K562 (cell line): ENCODE measurements at regions not wholly inside any gene's neighbourhood (a gene's known extent, or its start where the extent isn't known, plus 50 kb on each side); places are given as distances from the start of the nearest gene placed in this dataset.

Experiments
- ATAC-seq: fragments of 200-7000 bp; cut with Tn5 transposase; 3 replicates; pipeline ENCODE4 v1.9.1; 2020; ENCODE audit warnings: moderate library complexity
- BruUV-seq: library from RNA; stranded (reverse); fragments of 400-500 nt; replicated peaks from 2 replicates; lab custom pipeline; 2021; lab: Mats Ljungman, UMichigan
- CTCF ChIA-PET: fragments of 300-600 bp; formaldehyde crosslinking; extraction: SDS; loops from one replicate; lab custom pipeline; 2021; ENCODE audit warnings: low intra/inter-chr PET ratio; lab: Yijun Ruan, JAX
- POLR2A ChIA-PET: fragments of 300-600, 350-650 bp; sonication (Branson Sonifier 250); formaldehyde crosslinking; extraction: SDS; loops from one replicate; lab custom pipeline; 2021; ENCODE audit warnings: antibody characterized with exemption, inconsistent platforms; lab: Yijun Ruan, JAX
- DNase-seq, 4 experiments: peaks; one replicate each; pipeline versions ENCODE4 v3.0.0 to v3.0.0-alpha.2; 2011 to 2018; ENCODE audit warnings: low spot score in 3 of 4, mixed read lengths in 3 of 4; ENCODE audit errors: extremely low read depth in 1 of 4
- FAIRE-seq: peaks from 2 replicates; lab custom pipeline; 2011; peaks lifted over from hg19 to GRCh38; lab: Jason Lieb, UNC
- H2AFZ ChIP-seq: 2 replicates; pipeline ENCODE4 v1.6.0; 2011; ENCODE audit warnings: low read depth, low read length, control low read depth, inconsistent platforms
- H3K27ac ChIP-seq: fragments of 200-600 bp; 3 replicates; pipeline ENCODE4 v1.8.0; 2011; ENCODE audit warnings: low read depth, mild to moderate bottlenecking, control low read depth, inconsistent platforms, low read length, moderate library complexity, mixed read lengths; ENCODE audit errors: extremely low read depth
- H3K27me3 ChIP-seq, 2 experiments: fragments of 300-600 bp in 1 of 2; 2 replicates in 1 of 2; 3 replicates in 1 of 2; pipeline versions ENCODE4 v1.6.0 to v1.8.0; 2011; ENCODE audit warnings: inconsistent platforms in 2 of 2, low read length in 2 of 2, mild to moderate bottlenecking in 1 of 2, mixed read lengths in 1 of 2, moderate library complexity in 1 of 2; ENCODE audit not compliant: control insufficient read depth in 2 of 2, insufficient read depth in 2 of 2
- H3K36me3 ChIP-seq: fragments of 300-600 bp; 3 replicates; pipeline ENCODE4 v1.8.0; 2011; ENCODE audit warnings: mild to moderate bottlenecking, low read length, inconsistent platforms; ENCODE audit not compliant: control insufficient read depth, insufficient read depth
- H3K4me1 ChIP-seq, 2 experiments: fragments of 200-600 bp in 1 of 2; replicated peaks in 1 of 2; 2 replicates in 1 of 2; 3 replicates in 1 of 2; pipeline versions ENCODE4 v1.5.1 to v1.8.0; 2011; ENCODE audit warnings: inconsistent platforms in 2 of 2, low read length in 2 of 2, mild to moderate bottlenecking in 1 of 2, mixed read lengths in 1 of 2, moderate library complexity in 1 of 2; ENCODE audit not compliant: control insufficient read depth in 2 of 2, insufficient read depth in 2 of 2
- H3K4me2 ChIP-seq: 2 replicates; pipeline ENCODE4 v1.6.1; 2011; ENCODE audit warnings: low read length, control low read depth, inconsistent platforms, mixed read lengths; ENCODE audit not compliant: insufficient read depth
- H3K4me3 ChIP-seq: fragments of 200-600 bp; sonication (generic), shearing (Covaris generic); 2 replicates; pipeline ENCODE4 v1.5.1; 2016; ENCODE audit warnings: control low read depth, inconsistent platforms
- H3K79me2 ChIP-seq: fragments of 200-600 bp; 3 replicates; pipeline ENCODE4 v1.8.0; 2011; ENCODE audit warnings: low read length, inconsistent platforms; ENCODE audit not compliant: control insufficient read depth, insufficient read depth
- H3K9ac ChIP-seq, 2 experiments: 2 replicates each; pipeline versions ENCODE4 v1.6.0 to v1.6.1; 2011; ENCODE audit warnings: low read depth in 2 of 2, low read length in 2 of 2, control low read depth in 1 of 2, inconsistent platforms in 1 of 2, mild to moderate bottlenecking in 1 of 2, mixed read lengths in 1 of 2; ENCODE audit not compliant: insufficient read depth in 1 of 2
- H3K9me1 ChIP-seq: one replicate; pipeline ENCODE4 v1.6.0; 2011; ENCODE audit warnings: inconsistent platforms, mild to moderate bottlenecking, low read length, moderate library complexity; ENCODE audit not compliant: control insufficient read depth, insufficient read depth
- H3K9me3 ChIP-seq: replicated peaks from 2 replicates; pipeline ENCODE4 v1.5.1; 2011; ENCODE audit warnings: low read depth, low read length, inconsistent platforms; ENCODE audit not compliant: control insufficient read depth, insufficient read depth
- H4K20me1 ChIP-seq: replicated peaks from 2 replicates; pipeline ENCODE4 v1.6.1; 2011; ENCODE audit warnings: low read length, inconsistent platforms, mixed read lengths; ENCODE audit not compliant: control insufficient read depth, insufficient read depth
- TRIM28 ChIP-seq: fragments of 450-650 bp; IDR thresholded peaks from 2 replicates; pipeline ENCODE4 v1.6.1; 2017
- ZBTB8A ChIP-seq: fragments of 450-650 bp; IDR thresholded peaks from 2 replicates; pipeline ENCODE4 v1.6.1; 2018; ENCODE audit warnings: mild to moderate bottlenecking, moderate library complexity; ENCODE audit not compliant: partially characterized antibody
- ZFP36 ChIP-seq: fragments of 150-350 bp; IDR thresholded peaks from 2 replicates; pipeline ENCODE4 v1.6.1; 2018; ENCODE audit warnings: low read length, low read depth; ENCODE audit not compliant: partially characterized antibody
- WGBS: fragments of 100-300 bp; shearing (Covaris generic); methylation state at CpG from one replicate; pipeline ENCODE4 v1.1.6; 2016; ENCODE audit warnings: low coverage, mixed read lengths; ENCODE audit not compliant: insufficient coverage; ENCODE audit errors: missing lambda C conversion rate; 5-methylcytosine and 5-hydroxymethylcytosine counted together
- in situ Hi-C: fragments of 300-500 bp; cut with MboI; formaldehyde crosslinking; loops from 4 replicates; pipeline ENCODE4 v1.15.0; 2018; ENCODE audit warnings: inconsistent platforms, mixed read lengths
- intact Hi-C: fragments of 100-400 bp; cut with micrococcal nuclease; formaldehyde crosslinking; loops from 2 replicates; pipeline ENCODE4 v1.14.2; 2022

DNA sequence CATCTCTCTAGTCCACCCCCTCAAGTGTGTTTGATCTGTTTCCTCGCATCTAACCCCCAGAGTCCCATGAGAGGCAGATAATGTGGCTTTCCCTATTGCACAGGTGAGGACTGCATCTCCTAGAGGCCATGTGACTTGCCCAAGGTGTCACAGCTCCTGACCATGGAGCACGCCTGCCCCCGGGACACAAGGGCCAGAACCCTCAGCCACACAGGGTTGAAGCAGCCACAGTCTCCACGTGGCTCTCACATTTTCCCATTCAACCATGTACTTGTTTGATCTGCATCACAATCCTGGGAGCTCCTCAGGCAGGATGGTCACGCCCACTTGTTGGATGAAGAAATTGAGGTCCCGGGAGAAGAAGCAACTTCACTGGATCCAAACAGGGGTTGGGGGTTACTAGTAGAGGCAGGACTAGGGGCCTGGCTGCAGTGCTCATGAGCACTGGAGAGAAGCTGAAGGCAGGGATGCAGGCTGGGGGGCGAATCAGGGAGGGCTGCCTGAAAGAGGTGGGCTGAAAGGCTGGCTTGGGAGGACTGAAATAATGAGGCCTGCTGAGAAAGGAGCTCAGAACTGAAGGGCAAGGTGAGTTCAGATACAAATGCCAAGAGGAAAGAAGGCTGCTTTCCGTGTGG lies 207.9 kb downstream of the PTPRU start:
- H3K9ac ChIP-seq = no peak overlapping the region
- in situ Hi-C loops (no loop called here), intact Hi-C loops (no loop called here)
- peaks cover 8 to 32% of the 10 kb centered on the region in 2 experiments; a peak in 4 of 5 replicates for H3K27me3 ChIP-seq
- H3K36me3 ChIP-seq = no peaks in the 10 kb centered on the region
- H2AFZ ChIP-seq = no peak overlapping the region
- H3K4me2 ChIP-seq = no peak overlapping the region
- 3% methylated on average over 8 of the region's 8 CpGs for WGBS
- ATAC-seq = no peak
- no peak for TF ChIP-seq ZBTB8A
- peak; percentile 52 for TF ChIP-seq ZFP36
- TF ChIP-seq, all 486 proteins: peak for 1
- Histone ChIP-seq H4K20me1 (0 out of 2 replicates have a peak, but pooled peaks cover 8% of the 10 kb centered on the region), H3K4me3 (no peak overlapping the region), H3K4me1 (no peaks in the 10 kb centered on the region), H3K27ac (no peak overlapping the region), H3K9me3 (no peaks in the 10 kb centered on the region), H3K79me2 (no peaks in the 10 kb centered on the region), H3K9me1 (no peaks in the 10 kb centered on the region)
- no TSS peak for BruUV-seq
- DNase-seq (no peak), FAIRE-seq (no peak)
- CTCF ChIA-PET = no interaction called here
- POLR2A ChIA-PET = interaction anchor here (0.6 to 0.8 kb wide), 3 partner anchors 9 to 1626 kb away, joined by 3 to 4 read pairs (median 3); no protein-coding TSS in a partner anchor

DNA sequence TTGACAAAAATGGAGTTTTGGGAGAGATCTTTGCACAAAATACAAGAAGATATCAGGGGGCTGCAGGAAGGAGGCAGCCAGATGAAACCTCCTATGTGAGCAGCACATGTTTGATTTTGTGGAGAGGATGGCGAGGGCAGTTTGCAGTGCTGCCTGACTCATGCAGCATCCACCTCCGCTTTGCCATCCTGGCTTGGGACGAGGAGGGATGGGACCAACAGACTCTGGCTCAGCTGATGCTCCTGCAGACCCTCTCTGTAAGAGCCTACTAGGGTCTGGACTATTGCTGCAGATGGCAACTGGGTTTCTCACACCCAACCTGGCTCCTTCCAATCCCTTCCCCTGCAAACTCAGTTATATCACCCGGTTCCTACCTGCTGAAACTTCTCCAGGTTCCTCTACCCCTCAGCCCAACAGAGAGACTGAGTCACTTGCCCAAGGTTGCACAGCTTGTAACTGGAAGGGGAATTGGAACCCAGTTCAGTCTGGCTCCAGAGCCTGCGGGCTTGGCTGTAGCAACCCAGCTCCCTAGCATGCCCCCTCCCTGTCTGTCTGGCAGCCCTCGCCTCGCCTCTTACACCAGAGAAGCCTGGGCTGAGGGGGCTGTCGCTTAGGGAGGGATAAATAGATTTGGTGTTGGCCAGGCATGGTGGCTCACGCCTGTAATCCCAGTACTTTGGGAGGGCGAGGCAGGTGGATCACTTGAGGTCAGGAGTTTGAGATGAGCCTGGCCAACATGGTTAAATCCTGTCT lies 205.8 kb downstream of the PTPRU start:
- H2AFZ ChIP-seq = no peak overlapping the region
- peak; percentile 34 for TF ChIP-seq ZFP36
- TF ChIP-seq TRIM28 = no peak
- TF ChIP-seq, all 486 proteins: peak for 1
- ATAC-seq (no peak), DNase-seq (no peak), FAIRE-seq (no peak)
- Histone ChIP-seq H3K79me2 (no peaks in the 10 kb centered on the region), H3K36me3 (no peaks in the 10 kb centered on the region), H3K9me3 (no peaks in the 10 kb centered on the region), H3K27me3 (peaks cover 16 to 38% of the 10 kb centered on the region in 2 experiments), H4K20me1 (0 out of 2 replicates have a peak, but pooled peaks cover 5% of the 10 kb centered on the region), H3K4me3 (no peak overlapping the region), H3K9ac (no peak overlapping the region), H3K4me2 (no peak overlapping the region), H3K27ac (no peak overlapping the region), H3K4me1 (no peaks in the 10 kb centered on the region), H3K9me1 (no peaks in the 10 kb centered on the region)
- under 1% methylated on average over 10 of the region's 10 CpGs for WGBS
- intact Hi-C loops (no loop called here), in situ Hi-C loops (no loop called here)
- POLR2A ChIA-PET = no interaction called here
- CTCF ChIA-PET = no interaction called here
- BruUV-seq = no TSS peak
